Naive thymus-derived CD4-positive, alpha-beta T cell (primary cell): ENCODE measurements at regions not wholly inside any gene's neighbourhood (a gene's known extent, or its start where the extent isn't known, plus 50 kb on each side); places are given as distances from the start of the nearest gene placed in this dataset.

ENCODE experiments used
- ATAC-seq: fragments of 150-1000 bp; cut with Tn5 transposase; 2 replicates; pipeline ENCODE4 v1.10.0; 2021; ENCODE audit warnings: mild to moderate bottlenecking, moderate library complexity
- CTCF ChIA-PET: fragments of 350-600 bp; sonication (Branson Sonifier 250); formaldehyde crosslinking; loops from one replicate; lab custom pipeline; 2021; ENCODE audit warnings: antibody characterized with exemption; lab: Charles Lee
- POLR2A ChIA-PET: fragments of 350-600 bp; sonication (Branson Sonifier 250); formaldehyde crosslinking; loops from one replicate; lab custom pipeline; 2021; ENCODE audit warnings: antibody characterized with exemption, inconsistent platforms; lab: Charles Lee
- DNase-seq, 9 donors: peaks; one replicate each; pipeline versions ENCODE4 v3.0.0 to v3.0.0-alpha.2; 2020 to 2022; ENCODE audit warnings: mixed read lengths in 1 of 9
- H3K27ac ChIP-seq: one replicate; pipeline ENCODE4 v1.7.0; 2013; ENCODE audit warnings: mild to moderate bottlenecking, low read depth, low read length, moderate library complexity
- H3K27me3 ChIP-seq, 2 donors: one replicate each; pipeline ENCODE4 v1.7.0; 2013; ENCODE audit warnings: low read length in 2 of 2, mild to moderate bottlenecking in 2 of 2, moderate library complexity in 2 of 2; ENCODE audit not compliant: control insufficient read depth in 2 of 2, insufficient read depth in 2 of 2
- H3K36me3 ChIP-seq, 3 experiments: 1 replicate in 2 of 3; 2 replicates in 1 of 3; pipeline ENCODE4 v1.7.0; 2013; ENCODE audit warnings: low read length in 3 of 3, mild to moderate bottlenecking in 3 of 3, moderate library complexity in 1 of 3; ENCODE audit not compliant: insufficient read depth in 3 of 3, control insufficient read depth in 2 of 3
- H3K4me1 ChIP-seq, 2 donors: one replicate each; pipeline ENCODE4 v1.7.0; 2013; ENCODE audit warnings: low read length in 2 of 2, mild to moderate bottlenecking in 2 of 2, moderate library complexity in 1 of 2; ENCODE audit not compliant: control insufficient read depth in 2 of 2, insufficient read depth in 2 of 2
- H3K4me3 ChIP-seq: 2 replicates; pipeline ENCODE4 v1.7.0; 2013; ENCODE audit warnings: mild to moderate bottlenecking, low read length
- H3K9me3 ChIP-seq, 3 experiments: 1 replicate in 2 of 3; 2 replicates in 1 of 3; pipeline ENCODE4 v1.7.0; 2013; ENCODE audit warnings: low read length in 3 of 3; ENCODE audit not compliant: control insufficient read depth in 2 of 3
- H3K27ac Mint-ChIP-seq, 9 donors: one replicate each; pipeline ENCODE4 v1.8.0; 2020 to 2022; ENCODE audit warnings: mixed read lengths in 9 of 9, mild to moderate bottlenecking in 8 of 9, moderate library complexity in 5 of 9, inconsistent platforms in 2 of 9
- H3K27me3 Mint-ChIP-seq, 5 donors: one replicate each; pipeline ENCODE4 v1.8.0; 2021 to 2022; ENCODE audit warnings: mixed read lengths in 5 of 5, mild to moderate bottlenecking in 1 of 5
- H3K36me3 Mint-ChIP-seq, 5 donors: one replicate each; pipeline ENCODE4 v1.8.0; 2020 to 2022; ENCODE audit warnings: mixed read lengths in 5 of 5, mild to moderate bottlenecking in 3 of 5, inconsistent platforms in 1 of 5
- H3K4me1 Mint-ChIP-seq, 7 donors: one replicate each; pipeline ENCODE4 v1.8.0; 2020 to 2022; ENCODE audit warnings: mixed read lengths in 7 of 7, mild to moderate bottlenecking in 3 of 7, inconsistent platforms in 1 of 7
- H3K4me3 Mint-ChIP-seq, 10 donors: one replicate each; pipeline ENCODE4 v1.8.0; 2020 to 2022; ENCODE audit warnings: mild to moderate bottlenecking in 10 of 10, mixed read lengths in 10 of 10, moderate library complexity in 6 of 10, inconsistent platforms in 2 of 10
- H3K9me3 Mint-ChIP-seq, 11 donors: one replicate each; pipeline ENCODE4 v1.8.0; 2020 to 2022; ENCODE audit warnings: mixed read lengths in 11 of 11, mild to moderate bottlenecking in 4 of 11, inconsistent platforms in 1 of 11, moderate library complexity in 1 of 11
- intact Hi-C, 2 donors: fragments of 100-400 bp; cut with micrococcal nuclease; formaldehyde crosslinking; loops; one replicate each; pipeline ENCODE4 v1.15.1; 2023

GRCh38 chr2:155026651-155027174, 328.2 kb downstream of the KCNJ3 start:
- H3K27me3 Mint-ChIP-seq: no peaks in the 10 kb centered on the region
- CTCF ChIA-PET: no interaction called here
- Histone ChIP-seq H3K4me3 (no peak overlapping the region), H3K9me3 (no peaks in the 10 kb centered on the region), H3K27ac (no peak overlapping the region), H3K36me3 (no peaks in the 10 kb centered on the region), H3K4me1 (no peaks in the 10 kb centered on the region), H3K27me3 (no peaks in the 10 kb centered on the region)
- no peak overlapping the region for H3K27ac Mint-ChIP-seq
- ATAC-seq: no peak
- intact Hi-C loops: no loop called here
- no peak overlapping the region for H3K4me3 Mint-ChIP-seq
- POLR2A ChIA-PET: no interaction called here
- no peaks in the 10 kb centered on the region for H3K4me1 Mint-ChIP-seq
- no peaks in the 10 kb centered on the region for H3K36me3 Mint-ChIP-seq
- DNase-seq: no peak
- H3K9me3 Mint-ChIP-seq: peaks cover 0 to 14% (median 0%) of the 10 kb centered on the region in 11 donors

- Mint-ChIP-seq H3K9me3 (peaks cover 0 to 11% (median 0%) of the 10 kb centered on the region in 11 donors), H3K4me1 (no peaks in the 10 kb centered on the region), H3K4me3 (no peak overlapping the region), H3K27me3 (no peaks in the 10 kb centered on the region), H3K27ac (no peak overlapping the region), H3K36me3 (no peaks in the 10 kb centered on the region)
- Histone ChIP-seq H3K4me3 (no peak overlapping the region), H3K27me3 (no peaks in the 10 kb centered on the region), H3K9me3 (no peaks in the 10 kb centered on the region), H3K27ac (no peak overlapping the region), H3K4me1 (no peaks in the 10 kb centered on the region), H3K36me3 (no peaks in the 10 kb centered on the region)
- no peak for ATAC-seq
- intact Hi-C loops: no loop called here
- POLR2A ChIA-PET: no interaction called here
- DNase-seq: no peak
- CTCF ChIA-PET: no interaction called here
Observed at GRCh38 chr2:155023674-155024073, 325.2 kb downstream of the KCNJ3 start.

- no peaks in the 10 kb centered on the region for H3K4me1 ChIP-seq
- ATAC-seq (no peak), DNase-seq (no peak)
- Mint-ChIP-seq H3K9me3 (peaks cover 0 to 8% (median 0%) of the 10 kb centered on the region in 11 donors), H3K27me3 (no peaks in the 10 kb centered on the region), H3K4me3 (no peak overlapping the region), H3K27ac (no peak overlapping the region), H3K36me3 (no peaks in the 10 kb centered on the region), H3K4me1 (no peaks in the 10 kb centered on the region)
- no peak overlapping the region for H3K4me3 ChIP-seq
- H3K36me3 ChIP-seq: no peaks in the 10 kb centered on the region
- no peaks in the 10 kb centered on the region for H3K9me3 ChIP-seq
- no peak overlapping the region for H3K27ac ChIP-seq
- no peaks in the 10 kb centered on the region for H3K27me3 ChIP-seq
- intact Hi-C loops: no loop called here
- POLR2A ChIA-PET: no interaction called here
- CTCF ChIA-PET: no interaction called here
Observed at GRCh38 chr2:155022531-155022930, 324.0 kb downstream of the KCNJ3 start.

GRCh38 chr2:155021618-155022017, 323.1 kb downstream of the KCNJ3 start:
- H3K4me1 Mint-ChIP-seq: no peaks in the 10 kb centered on the region
- POLR2A ChIA-PET: no interaction called here
- Histone ChIP-seq H3K36me3 (no peaks in the 10 kb centered on the region), H3K9me3 (no peaks in the 10 kb centered on the region), H3K4me3 (no peak overlapping the region), H3K4me1 (no peaks in the 10 kb centered on the region), H3K27ac (no peak overlapping the region), H3K27me3 (no peaks in the 10 kb centered on the region)
- CTCF ChIA-PET: no interaction called here
- H3K4me3 Mint-ChIP-seq: no peak overlapping the region
- DNase-seq: no peak
- H3K27ac Mint-ChIP-seq: no peak overlapping the region
- ATAC-seq: no peak
- H3K27me3 Mint-ChIP-seq: no peaks in the 10 kb centered on the region
- H3K36me3 Mint-ChIP-seq: no peaks in the 10 kb centered on the region
- intact Hi-C loops: no loop called here
- H3K9me3 Mint-ChIP-seq: peaks cover 0 to 8% (median 0%) of the 10 kb centered on the region in 11 donors

GRCh38 chr2:155020246-155020645, 321.8 kb downstream of the KCNJ3 start:
- no peaks in the 10 kb centered on the region for H3K27me3 ChIP-seq
- no peak overlapping the region for H3K4me3 Mint-ChIP-seq
- peaks cover 0 to 6% (median 0%) of the 10 kb centered on the region in 11 donors for H3K9me3 Mint-ChIP-seq
- H3K27ac ChIP-seq: no peak overlapping the region
- no peaks in the 10 kb centered on the region for H3K4me1 ChIP-seq
- no peaks in the 10 kb centered on the region for H3K36me3 Mint-ChIP-seq
- H3K36me3 ChIP-seq: no peaks in the 10 kb centered on the region
- no peaks in the 10 kb centered on the region for H3K27me3 Mint-ChIP-seq
- ATAC-seq (no peak), DNase-seq (no peak)
- ChIA-PET POLR2A (no interaction called here), CTCF (no interaction called here)
- intact Hi-C loops: no loop called here
- H3K27ac Mint-ChIP-seq: no peak overlapping the region
- H3K9me3 ChIP-seq: no peaks in the 10 kb centered on the region
- no peak overlapping the region for H3K4me3 ChIP-seq
- no peaks in the 10 kb centered on the region for H3K4me1 Mint-ChIP-seq

GRCh38 chr2:155010925-155011324, 312.4 kb downstream of the KCNJ3 start:
- no peak overlapping the region for H3K27ac ChIP-seq
- no peak overlapping the region for H3K4me3 ChIP-seq
- no peaks in the 10 kb centered on the region for H3K36me3 ChIP-seq
- H3K27me3 ChIP-seq: no peaks in the 10 kb centered on the region
- POLR2A ChIA-PET: no interaction called here
- H3K9me3 Mint-ChIP-seq: peaks cover 0 to 21% (median 0%) of the 10 kb centered on the region in 11 donors
- no peak overlapping the region for H3K4me3 Mint-ChIP-seq
- ATAC-seq: no peak
- no peak overlapping the region for H3K27ac Mint-ChIP-seq
- no peaks in the 10 kb centered on the region for H3K27me3 Mint-ChIP-seq
- no peaks in the 10 kb centered on the region for H3K4me1 Mint-ChIP-seq
- intact Hi-C loops: no loop called here
- H3K36me3 Mint-ChIP-seq: no peaks in the 10 kb centered on the region
- no peaks in the 10 kb centered on the region for H3K4me1 ChIP-seq
- CTCF ChIA-PET: no interaction called here
- H3K9me3 ChIP-seq: no peaks in the 10 kb centered on the region
- no peak for DNase-seq

- H3K4me3 Mint-ChIP-seq: no peak overlapping the region
- Histone ChIP-seq H3K27ac (no peak overlapping the region), H3K9me3 (no peaks in the 10 kb centered on the region), H3K4me1 (no peaks in the 10 kb centered on the region), H3K27me3 (no peaks in the 10 kb centered on the region), H3K36me3 (no peaks in the 10 kb centered on the region), H3K4me3 (no peak overlapping the region)
- DNase-seq (no peak), ATAC-seq (no peak)
- no peaks in the 10 kb centered on the region for H3K27me3 Mint-ChIP-seq
- CTCF ChIA-PET: no interaction called here
- H3K9me3 Mint-ChIP-seq: peaks cover 0 to 4% (median 0%) of the 10 kb centered on the region in 11 donors
- H3K36me3 Mint-ChIP-seq: no peaks in the 10 kb centered on the region
- intact Hi-C loops: no loop called here
- H3K27ac Mint-ChIP-seq: no peak overlapping the region
- POLR2A ChIA-PET: no interaction called here
- no peaks in the 10 kb centered on the region for H3K4me1 Mint-ChIP-seq
Observed at GRCh38 chr2:154995361-154995760, 296.9 kb downstream of the KCNJ3 start.
